Testis (tissue), 2 donors: ENCODE measurements at regions not wholly inside any gene's neighbourhood (a gene's known extent, or its start where the extent isn't known, plus 50 kb on each side); places are given as distances from the start of the nearest gene placed in this dataset.

Source experiments
- DNase-seq: peaks from one replicate; pipeline ENCODE4 v3.0.0-alpha.2; 2019
- H3K27ac ChIP-seq, 2 donors: fragments of 200-600 bp; sonication (generic); one replicate each; pipeline ENCODE4 v1.5.1; 2019
- H3K27me3 ChIP-seq: fragments of 200-600 bp; sonication (generic); one replicate; pipeline ENCODE4 v1.5.1; 2019
- H3K36me3 ChIP-seq: fragments of 200-600 bp; sonication (generic); one replicate; pipeline ENCODE4 v1.5.1; 2017; ENCODE audit warnings: low read depth; ENCODE audit errors: missing control alignments
- H3K4me1 ChIP-seq: fragments of 200-600 bp; sonication (generic); one replicate; pipeline ENCODE4 v1.5.1; 2019
- H3K4me3 ChIP-seq, 2 donors: fragments of 200-600 bp; sonication (generic); one replicate each; pipeline ENCODE4 v1.5.1; 2017 to 2019
- H3K9me3 ChIP-seq: fragments of 200-600 bp; sonication (generic); one replicate; pipeline ENCODE4 v1.5.1; 2017
- POLR2A ChIP-seq: fragments of 450-650 bp; IDR thresholded peaks from one replicate; pipeline ENCODE4 v1.6.1; 2017; ENCODE audit warnings: antibody characterized with exemption, mild to moderate bottlenecking, moderate library complexity
- WGBS, 2 donors: methylation state at CpG; one replicate each; pipeline ENCODE4 v1.1.5; 2018; 5-methylcytosine and 5-hydroxymethylcytosine counted together
- intact Hi-C: fragments of 100-400 bp; cut with DNase I; formaldehyde crosslinking; loops from one replicate; pipeline ENCODE4 v1.15.1; 2023; ENCODE audit warnings: low total_unique reads
- TF ChIP-seq, protein P1 (sequence below), 3 experiments: fragments of 450-650 bp in 2 of 3; fragments of 200-600 bp in 1 of 3; sonication (generic) in 1 of 3; IDR thresholded peaks; one replicate each; pipeline ENCODE4 v1.5.1; 2016 to 2019; ENCODE audit warnings: antibody characterized with exemption in 3 of 3, mild to moderate bottlenecking in 2 of 3, moderate library complexity in 1 of 3

GRCh38 chr4:64893205-64893604 lies 484.0 kb upstream of the TECRL start:
- WGBS, 2 donors: 27 to 38% methylated on average over 5 of the region's 5 CpGs
- Histone ChIP-seq H3K4me3 (no peak overlapping the region), H3K4me1 (no peaks in the 10 kb centered on the region), H3K27me3 (no peaks in the 10 kb centered on the region), H3K27ac (no peak overlapping the region), H3K9me3 (no peaks in the 10 kb centered on the region), H3K36me3 (no peaks in the 10 kb centered on the region)
- intact Hi-C loops: no loop called here
- TF ChIP-seq, protein P1, sequence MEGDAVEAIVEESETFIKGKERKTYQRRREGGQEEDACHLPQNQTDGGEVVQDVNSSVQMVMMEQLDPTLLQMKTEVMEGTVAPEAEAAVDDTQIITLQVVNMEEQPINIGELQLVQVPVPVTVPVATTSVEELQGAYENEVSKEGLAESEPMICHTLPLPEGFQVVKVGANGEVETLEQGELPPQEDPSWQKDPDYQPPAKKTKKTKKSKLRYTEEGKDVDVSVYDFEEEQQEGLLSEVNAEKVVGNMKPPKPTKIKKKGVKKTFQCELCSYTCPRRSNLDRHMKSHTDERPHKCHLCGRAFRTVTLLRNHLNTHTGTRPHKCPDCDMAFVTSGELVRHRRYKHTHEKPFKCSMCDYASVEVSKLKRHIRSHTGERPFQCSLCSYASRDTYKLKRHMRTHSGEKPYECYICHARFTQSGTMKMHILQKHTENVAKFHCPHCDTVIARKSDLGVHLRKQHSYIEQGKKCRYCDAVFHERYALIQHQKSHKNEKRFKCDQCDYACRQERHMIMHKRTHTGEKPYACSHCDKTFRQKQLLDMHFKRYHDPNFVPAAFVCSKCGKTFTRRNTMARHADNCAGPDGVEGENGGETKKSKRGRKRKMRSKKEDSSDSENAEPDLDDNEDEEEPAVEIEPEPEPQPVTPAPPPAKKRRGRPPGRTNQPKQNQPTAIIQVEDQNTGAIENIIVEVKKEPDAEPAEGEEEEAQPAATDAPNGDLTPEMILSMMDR (IDR thresholded peaks at IDR 0.05): no peak
- TF ChIP-seq POLR2A: no peak
- DNase-seq: no peak

GRCh38 chr4:64889906-64890610 lies 480.8 kb upstream of the TECRL start:
- Histone ChIP-seq H3K4me1 (no peaks in the 10 kb centered on the region), H3K36me3 (no peaks in the 10 kb centered on the region), H3K9me3 (no peaks in the 10 kb centered on the region), H3K27me3 (no peaks in the 10 kb centered on the region), H3K27ac (no peak overlapping the region), H3K4me3 (no peak overlapping the region)
- TF ChIP-seq, protein P1 (IDR thresholded peaks at IDR 0.05): no peak
- no peak for TF ChIP-seq POLR2A
- 46 to 49% methylated on average over 5 of the region's 5 CpGs for WGBS, 2 donors
- intact Hi-C loops: no loop called here
- DNase-seq: no peak

- intact Hi-C loops: no loop called here
- no peak for DNase-seq
- H3K4me1 ChIP-seq: no peaks in the 10 kb centered on the region
- H3K4me3 ChIP-seq: no peak overlapping the region
- TF ChIP-seq, protein P1 (IDR thresholded peaks at IDR 0.05): no peak
- TF ChIP-seq POLR2A: no peak
- no peaks in the 10 kb centered on the region for H3K9me3 ChIP-seq
- no peaks in the 10 kb centered on the region for H3K36me3 ChIP-seq
- WGBS, 2 donors: 87% methylated on average over 5 of the region's 5 CpGs
- H3K27me3 ChIP-seq: no peaks in the 10 kb centered on the region
- no peak overlapping the region for H3K27ac ChIP-seq
Observed at GRCh38 chr4:64883087-64883807, 474.0 kb upstream of the TECRL start.

DNA sequence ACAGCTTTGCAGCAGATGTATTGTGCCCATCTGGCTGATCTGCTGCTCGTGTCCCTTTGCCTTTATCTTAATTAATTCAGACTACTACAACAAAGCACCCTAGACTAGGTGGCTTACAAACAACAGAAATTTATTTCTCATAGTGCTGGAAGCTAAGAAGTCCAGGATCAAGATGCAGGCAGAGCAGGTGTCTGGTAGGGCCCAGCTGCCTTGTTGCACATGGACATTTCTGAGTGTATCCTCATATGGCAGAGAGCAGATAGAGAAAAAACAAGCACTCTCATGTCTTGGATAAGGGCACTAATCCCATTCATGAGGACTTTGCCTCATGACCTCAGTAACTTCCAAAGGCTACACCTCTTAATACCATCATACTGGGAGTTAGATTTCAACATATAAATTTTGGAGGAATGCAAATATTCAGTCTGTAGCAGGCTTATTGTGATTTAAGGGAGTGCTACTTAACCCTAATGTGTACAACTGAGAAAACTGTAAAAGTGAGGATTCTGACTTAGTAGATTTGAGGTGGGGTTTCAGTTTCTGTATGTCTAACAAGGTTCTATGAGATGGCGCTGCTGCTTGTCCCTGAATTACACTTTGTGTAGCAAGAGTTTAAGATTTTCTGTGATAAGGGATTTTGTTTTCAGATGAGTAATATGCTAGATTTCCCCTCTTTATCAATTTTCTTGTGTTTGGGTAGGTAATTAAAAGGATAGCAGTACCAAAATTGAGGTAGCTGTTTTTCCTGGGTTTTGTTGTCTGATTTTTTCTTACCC lies 473.2 kb upstream of the TECRL start:
- no peak overlapping the region for H3K4me3 ChIP-seq
- TF ChIP-seq POLR2A: no peak
- TF ChIP-seq, protein P1 (IDR thresholded peaks at IDR 0.05): no peak
- 74 to 78% methylated on average over 2 of the region's 2 CpGs for WGBS, 2 donors
- no peak for DNase-seq
- H3K27me3 ChIP-seq: no peaks in the 10 kb centered on the region
- no peaks in the 10 kb centered on the region for H3K9me3 ChIP-seq
- no peaks in the 10 kb centered on the region for H3K4me1 ChIP-seq
- H3K27ac ChIP-seq: no peak overlapping the region
- H3K36me3 ChIP-seq: no peaks in the 10 kb centered on the region
- intact Hi-C loops: no loop called here
